ENCODE measurements at regions not wholly inside any gene's neighbourhood (a gene's known extent, or its start where the extent isn't known, plus 50 kb on each side); places are given as distances from the start of the nearest gene placed in this dataset.

DNA sequence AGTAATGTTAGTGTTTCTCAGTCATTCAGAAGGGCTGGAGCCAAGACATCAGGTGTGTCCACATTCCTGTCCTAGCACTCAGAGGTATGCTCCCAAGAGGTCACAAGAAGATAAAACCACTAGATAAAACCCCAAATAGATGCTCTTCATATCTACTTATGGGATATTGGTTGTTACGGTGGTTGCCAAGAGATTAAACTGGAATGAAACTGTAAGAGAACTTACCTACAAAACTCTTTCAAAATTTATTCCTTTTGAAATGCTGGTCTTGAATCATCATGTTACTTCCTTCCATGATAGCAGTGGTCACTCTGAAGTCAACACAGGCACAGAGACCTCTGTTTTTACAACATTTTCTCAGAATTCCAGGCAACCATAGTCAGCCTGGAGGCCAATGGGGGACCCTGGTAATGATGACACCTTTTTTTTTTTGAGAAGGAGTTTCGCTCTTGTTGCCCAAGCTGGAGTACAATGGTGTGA lies 122.4 kb upstream of the WSCD1 start:
- H3K4me1 ChIP-seq (ENCODE audit: insufficient read depth): no peaks in the 10 kb centered on the region

More for the DNA sequence above, 122.4 kb upstream of the WSCD1 start:
- Histone ChIP-seq H3K27me3 (ENCODE audit: insufficient read depth) (no peaks in the 10 kb centered on the region), H4K20me1 (replicated peaks; ENCODE audit: insufficient read depth) (no peaks in the 10 kb centered on the region), H3K4me3 (no peak overlapping the region), H3K9me2 (ENCODE audit: insufficient read depth) (0 out of 2 replicates have a peak, but pooled peaks cover 4% of the 10 kb centered on the region), H3K79me2 (replicated peaks; ENCODE audit: insufficient read depth) (no peaks in the 10 kb centered on the region), H2AFZ (no peak overlapping the region), H3F3A (replicated peaks; ENCODE audit: low read depth) (no peaks in the 10 kb centered on the region), H3K36me3 (ENCODE audit: insufficient read depth) (no peaks in the 10 kb centered on the region), H3K27ac (ENCODE audit: low read depth) (no peak overlapping the region), H3K4me2 (no peak overlapping the region)
- peaks cover 10% of the 10 kb centered on the region for H3K36me3 Mint-ChIP-seq (ENCODE audit: low read depth)
- peaks cover 13% of the 10 kb centered on the region for H3K27me3 Mint-ChIP-seq (ENCODE audit: insufficient read depth, low read depth, poor library complexity)
- H3K9me3 Mint-ChIP-seq: peaks cover 13% of the 10 kb centered on the region
- no peak overlapping the region for H3K4me3 Mint-ChIP-seq
- DNase-seq (ENCODE audit: low spot score) (no peak), ATAC-seq (no peak)
- TF ChIP-seq, protein P1, sequence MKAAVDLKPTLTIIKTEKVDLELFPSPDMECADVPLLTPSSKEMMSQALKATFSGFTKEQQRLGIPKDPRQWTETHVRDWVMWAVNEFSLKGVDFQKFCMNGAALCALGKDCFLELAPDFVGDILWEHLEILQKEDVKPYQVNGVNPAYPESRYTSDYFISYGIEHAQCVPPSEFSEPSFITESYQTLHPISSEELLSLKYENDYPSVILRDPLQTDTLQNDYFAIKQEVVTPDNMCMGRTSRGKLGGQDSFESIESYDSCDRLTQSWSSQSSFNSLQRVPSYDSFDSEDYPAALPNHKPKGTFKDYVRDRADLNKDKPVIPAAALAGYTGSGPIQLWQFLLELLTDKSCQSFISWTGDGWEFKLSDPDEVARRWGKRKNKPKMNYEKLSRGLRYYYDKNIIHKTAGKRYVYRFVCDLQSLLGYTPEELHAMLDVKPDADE (IDR thresholded peaks at IDR 0.05): no peak
- no peak for TF ChIP-seq EZH2 (IDR thresholded peaks at IDR 0.05; ENCODE audit: low read depth, unreplicated experiment)
- TF ChIP-seq, protein P2, sequence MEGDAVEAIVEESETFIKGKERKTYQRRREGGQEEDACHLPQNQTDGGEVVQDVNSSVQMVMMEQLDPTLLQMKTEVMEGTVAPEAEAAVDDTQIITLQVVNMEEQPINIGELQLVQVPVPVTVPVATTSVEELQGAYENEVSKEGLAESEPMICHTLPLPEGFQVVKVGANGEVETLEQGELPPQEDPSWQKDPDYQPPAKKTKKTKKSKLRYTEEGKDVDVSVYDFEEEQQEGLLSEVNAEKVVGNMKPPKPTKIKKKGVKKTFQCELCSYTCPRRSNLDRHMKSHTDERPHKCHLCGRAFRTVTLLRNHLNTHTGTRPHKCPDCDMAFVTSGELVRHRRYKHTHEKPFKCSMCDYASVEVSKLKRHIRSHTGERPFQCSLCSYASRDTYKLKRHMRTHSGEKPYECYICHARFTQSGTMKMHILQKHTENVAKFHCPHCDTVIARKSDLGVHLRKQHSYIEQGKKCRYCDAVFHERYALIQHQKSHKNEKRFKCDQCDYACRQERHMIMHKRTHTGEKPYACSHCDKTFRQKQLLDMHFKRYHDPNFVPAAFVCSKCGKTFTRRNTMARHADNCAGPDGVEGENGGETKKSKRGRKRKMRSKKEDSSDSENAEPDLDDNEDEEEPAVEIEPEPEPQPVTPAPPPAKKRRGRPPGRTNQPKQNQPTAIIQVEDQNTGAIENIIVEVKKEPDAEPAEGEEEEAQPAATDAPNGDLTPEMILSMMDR (conservative IDR thresholded peaks at IDR 0.05; ENCODE audit: low read depth in 2 of 2): no peak
- TF ChIP-seq ZNF331 (CRISPR knock-in tag; IDR thresholded peaks at IDR 0.05; ENCODE audit: low read depth): no peak
- no peak for TF ChIP-seq ZNF114 (CRISPR knock-in tag; IDR thresholded peaks at IDR 0.05)
- no peak for TF ChIP-seq POLR2AphosphoS5 (IDR thresholded peaks at IDR 0.05; ENCODE audit: low read depth)
- no peak for TF ChIP-seq JUNB (IDR thresholded peaks at IDR 0.05; ENCODE audit: unreplicated experiment)
- TF ChIP-seq, protein P3, sequence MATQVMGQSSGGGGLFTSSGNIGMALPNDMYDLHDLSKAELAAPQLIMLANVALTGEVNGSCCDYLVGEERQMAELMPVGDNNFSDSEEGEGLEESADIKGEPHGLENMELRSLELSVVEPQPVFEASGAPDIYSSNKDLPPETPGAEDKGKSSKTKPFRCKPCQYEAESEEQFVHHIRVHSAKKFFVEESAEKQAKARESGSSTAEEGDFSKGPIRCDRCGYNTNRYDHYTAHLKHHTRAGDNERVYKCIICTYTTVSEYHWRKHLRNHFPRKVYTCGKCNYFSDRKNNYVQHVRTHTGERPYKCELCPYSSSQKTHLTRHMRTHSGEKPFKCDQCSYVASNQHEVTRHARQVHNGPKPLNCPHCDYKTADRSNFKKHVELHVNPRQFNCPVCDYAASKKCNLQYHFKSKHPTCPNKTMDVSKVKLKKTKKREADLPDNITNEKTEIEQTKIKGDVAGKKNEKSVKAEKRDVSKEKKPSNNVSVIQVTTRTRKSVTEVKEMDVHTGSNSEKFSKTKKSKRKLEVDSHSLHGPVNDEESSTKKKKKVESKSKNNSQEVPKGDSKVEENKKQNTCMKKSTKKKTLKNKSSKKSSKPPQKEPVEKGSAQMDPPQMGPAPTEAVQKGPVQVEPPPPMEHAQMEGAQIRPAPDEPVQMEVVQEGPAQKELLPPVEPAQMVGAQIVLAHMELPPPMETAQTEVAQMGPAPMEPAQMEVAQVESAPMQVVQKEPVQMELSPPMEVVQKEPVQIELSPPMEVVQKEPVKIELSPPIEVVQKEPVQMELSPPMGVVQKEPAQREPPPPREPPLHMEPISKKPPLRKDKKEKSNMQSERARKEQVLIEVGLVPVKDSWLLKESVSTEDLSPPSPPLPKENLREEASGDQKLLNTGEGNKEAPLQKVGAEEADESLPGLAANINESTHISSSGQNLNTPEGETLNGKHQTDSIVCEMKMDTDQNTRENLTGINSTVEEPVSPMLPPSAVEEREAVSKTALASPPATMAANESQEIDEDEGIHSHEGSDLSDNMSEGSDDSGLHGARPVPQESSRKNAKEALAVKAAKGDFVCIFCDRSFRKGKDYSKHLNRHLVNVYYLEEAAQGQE (IDR thresholded peaks at IDR 0.05; ENCODE audit: unreplicated experiment): no peak
- TF ChIP-seq EZH2phosphoT487 (IDR thresholded peaks at IDR 0.05; ENCODE audit: unreplicated experiment): no peak
- peaks cover 1% of the 10 kb centered on the region; the same call in 1 of the 3 replicates for H3K4me1 Mint-ChIP-seq
- H3K27ac Mint-ChIP-seq: no peak overlapping the region
